NCI-H146 treated with DMSO at 0.1 percent for 48 hours (cell line): ENCODE measurements at regions not wholly inside any gene's neighbourhood (a gene's known extent, or its start where the extent isn't known, plus 50 kb on each side); places are given as distances from the start of the nearest gene placed in this dataset.

Source experiments
- DNase-seq: peaks from one replicate; lab custom pipeline; 2025; ENCODE audit not compliant: unreplicated experiment; lab: John Stamatoyannopoulos, UW

GRCh38 chr3:137201066-137201465 is 243.3 kb downstream of the IL20RB start:
- no peak for DNase-seq

- no peak for DNase-seq
Measured at GRCh38 chr3:137202941-137203340, 245.2 kb downstream of the IL20RB start.

- DNase-seq = no peak
Measured at GRCh38 chr3:137204409-137204808, 246.6 kb downstream of the IL20RB start.

- no peak for DNase-seq
Measured at GRCh38 chr3:137205394-137206045, 247.7 kb downstream of the IL20RB start.

GRCh38 chr3:137207616-137208015 is 249.8 kb downstream of the IL20RB start:
- no peak for DNase-seq

- DNase-seq = no peak
Measured at GRCh38 chr3:137217733-137218132, 259.9 kb downstream of the IL20RB start.

GRCh38 chr3:137219801-137220445 is 262.1 kb downstream of the IL20RB start:
- no peak for DNase-seq

- no peak for DNase-seq
Measured at GRCh38 chr3:137222736-137223225, 265.0 kb downstream of the IL20RB start.

- no peak for DNase-seq
Measured at GRCh38 chr3:137224464-137224863, 266.7 kb downstream of the IL20RB start.

- no peak for DNase-seq
Measured at GRCh38 chr3:137242836-137243400, 285.1 kb downstream of the IL20RB start.

- DNase-seq = no peak
Measured at GRCh38 chr3:137246491-137246890, 288.7 kb downstream of the IL20RB start.

GRCh38 chr3:137249311-137249940 is 291.6 kb downstream of the IL20RB start:
- DNase-seq = no peak

GRCh38 chr3:137259089-137259488 is 301.3 kb downstream of the IL20RB start:
- no peak for DNase-seq

- DNase-seq = no peak
Measured at GRCh38 chr3:137259701-137260100, 301.9 kb downstream of the IL20RB start.

GRCh38 chr3:137264071-137264820 is 306.5 kb downstream of the IL20RB start:
- DNase-seq = no peak

GRCh38 chr3:137264843-137265330 is 307.1 kb downstream of the IL20RB start:
- DNase-seq = no peak

GRCh38 chr3:137282871-137283270 is 325.1 kb downstream of the IL20RB start:
- DNase-seq = no peak

- no peak for DNase-seq
Measured at GRCh38 chr3:137285924-137286323, 328.1 kb downstream of the IL20RB start.

GRCh38 chr3:137293086-137293485 is 335.3 kb downstream of the IL20RB start:
- no peak for DNase-seq

- no peak for DNase-seq
Measured at GRCh38 chr3:137294139-137294538, 336.4 kb downstream of the IL20RB start.

- no peak for DNase-seq
Measured at GRCh38 chr3:137294839-137295238, 337.1 kb downstream of the IL20RB start.
